ENCODE measurements at regions not wholly inside any gene's neighbourhood (a gene's known extent, or its start where the extent isn't known, plus 50 kb on each side); places are given as distances from the start of the nearest gene placed in this dataset.
A peak's percentile ranks its signal among the peaks of the same experiment; 100 is the strongest.
"Not testable (repeated sequence)": the region's sequence is repeated elsewhere in the genome, so short reads cannot be mapped to it uniquely, and the experiment has no call there.

- no peak for DNase-seq (ENCODE audit: low read depth)
Observed at GRCh38 chr15:95684126-95684525, 646.4 kb upstream of the NR2F2 start.

DNA sequence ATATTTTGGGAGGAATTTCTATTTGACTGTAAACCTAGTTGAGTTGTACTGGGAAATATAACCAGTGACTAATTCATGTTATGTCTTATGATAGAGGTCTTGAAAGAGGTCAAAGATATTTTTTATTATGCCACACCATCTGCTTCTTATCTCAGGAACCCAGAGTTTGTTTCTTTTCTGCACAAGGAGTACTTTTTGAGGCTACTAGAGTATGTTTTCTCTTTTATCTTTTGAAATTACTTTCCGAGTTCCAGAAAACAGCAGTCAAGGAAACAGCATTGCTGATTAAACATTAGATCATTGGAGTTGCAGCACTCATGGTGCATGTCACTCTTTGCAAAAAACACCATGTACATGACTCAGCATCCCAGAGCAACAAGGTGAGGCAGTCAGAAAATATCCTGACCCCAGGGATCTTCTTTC, 645.8 kb upstream of the NR2F2 start:
- DNase-seq (ENCODE audit: low read depth): peak; percentile 73

DNA sequence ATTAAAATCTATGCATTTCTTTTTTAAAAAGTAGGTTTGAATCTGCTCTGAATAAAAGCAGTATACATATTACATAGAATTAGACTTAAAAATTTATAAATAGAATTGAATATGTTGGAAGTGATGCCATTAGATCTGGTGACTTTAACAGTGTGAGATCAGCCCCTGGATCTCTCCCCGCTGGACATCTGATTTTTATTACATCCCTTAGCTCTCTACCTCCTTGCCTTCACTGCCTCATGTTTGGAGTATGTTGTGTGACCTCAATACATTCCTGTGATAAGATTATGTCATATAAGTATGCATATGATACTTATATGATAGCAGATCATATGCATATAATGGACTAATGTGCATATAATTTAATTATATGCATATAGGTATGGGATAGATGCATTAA, 643.4 kb upstream of the NR2F2 start:
- no peak for DNase-seq (ENCODE audit: low read depth)

- DNase-seq (ENCODE audit: low read depth): no peak
Observed at GRCh38 chr15:95687686-95688085, 642.8 kb upstream of the NR2F2 start.

DNA sequence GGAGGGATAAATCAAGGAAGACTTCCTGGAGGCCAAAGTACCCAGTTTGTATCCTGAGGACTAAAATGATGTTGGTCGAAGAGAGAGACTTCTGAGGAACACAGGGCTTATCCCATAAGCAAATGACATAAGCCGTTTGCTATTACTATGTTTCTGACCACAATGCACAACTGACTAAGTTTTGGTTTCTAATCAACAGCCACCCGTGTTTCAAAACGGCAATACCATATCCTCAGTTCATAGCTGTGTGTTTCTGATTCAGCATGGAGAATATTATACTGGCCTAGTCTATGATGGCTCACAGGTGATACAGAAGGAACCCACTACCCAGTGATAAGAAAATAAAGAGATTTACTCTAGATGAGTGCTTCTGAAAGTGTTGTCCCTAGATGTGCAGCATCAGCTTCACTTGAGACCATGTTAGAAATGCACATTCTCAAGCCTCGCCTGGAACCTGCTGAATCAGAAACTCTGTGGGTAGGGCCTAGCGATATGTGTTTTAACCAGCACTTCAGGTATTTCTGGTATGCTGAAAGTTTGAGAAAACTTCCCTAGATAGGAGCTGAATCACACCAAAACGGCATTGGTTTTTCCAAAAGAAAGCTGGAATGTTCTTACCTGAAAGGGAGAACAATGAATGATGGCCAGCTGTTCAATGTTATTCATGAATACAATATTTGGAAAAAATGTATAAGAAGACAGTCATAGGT, 639.7 kb upstream of the NR2F2 start:
- peak; percentile 53 for DNase-seq (ENCODE audit: low read depth)

- no peak for DNase-seq (ENCODE audit: low read depth)
Observed at GRCh38 chr15:95693917-95694316, 636.6 kb upstream of the NR2F2 start.

- no peak for DNase-seq (ENCODE audit: low read depth)
Observed at GRCh38 chr15:95698230-95698629, 632.3 kb upstream of the NR2F2 start.

DNA sequence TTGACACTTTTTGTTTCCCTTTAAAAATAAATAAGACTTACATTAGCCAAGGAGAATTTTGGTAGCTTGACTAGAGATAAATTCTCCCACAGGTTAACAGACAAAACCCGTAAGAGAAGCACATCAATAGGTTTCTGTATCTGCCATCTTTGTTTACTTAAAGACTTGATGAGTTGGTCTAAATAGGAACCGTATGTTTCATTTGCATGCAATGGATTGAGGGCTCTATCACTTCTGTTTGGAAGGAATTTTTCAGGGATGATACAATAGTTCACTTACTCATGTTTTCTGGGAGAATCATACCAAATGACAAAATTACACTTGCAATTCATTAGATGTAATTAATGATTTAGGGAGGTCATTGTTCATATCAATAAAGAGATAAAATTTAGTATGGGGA, 631.5 kb upstream of the NR2F2 start:
- DNase-seq (ENCODE audit: low read depth): no peak

DNA sequence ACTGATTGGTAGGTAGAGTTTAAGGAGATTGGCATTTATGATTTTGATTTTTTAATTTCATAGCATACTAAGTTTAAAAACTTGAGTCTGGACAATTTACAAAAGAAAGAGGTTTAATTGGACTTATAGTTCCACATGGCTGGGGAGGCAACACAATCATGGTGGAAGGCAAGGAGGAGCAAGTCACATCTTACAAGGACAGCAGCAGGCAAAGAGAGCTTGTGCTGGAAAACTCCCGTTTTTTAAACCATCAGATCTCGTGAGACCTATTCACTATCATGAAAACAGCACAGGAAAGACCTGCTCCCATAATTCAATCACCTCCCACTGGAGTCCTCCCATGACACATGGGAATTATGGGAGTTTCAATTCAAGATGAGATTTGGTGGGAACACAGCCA, 630.9 kb upstream of the NR2F2 start:
- no peak for DNase-seq (ENCODE audit: low read depth)

DNA sequence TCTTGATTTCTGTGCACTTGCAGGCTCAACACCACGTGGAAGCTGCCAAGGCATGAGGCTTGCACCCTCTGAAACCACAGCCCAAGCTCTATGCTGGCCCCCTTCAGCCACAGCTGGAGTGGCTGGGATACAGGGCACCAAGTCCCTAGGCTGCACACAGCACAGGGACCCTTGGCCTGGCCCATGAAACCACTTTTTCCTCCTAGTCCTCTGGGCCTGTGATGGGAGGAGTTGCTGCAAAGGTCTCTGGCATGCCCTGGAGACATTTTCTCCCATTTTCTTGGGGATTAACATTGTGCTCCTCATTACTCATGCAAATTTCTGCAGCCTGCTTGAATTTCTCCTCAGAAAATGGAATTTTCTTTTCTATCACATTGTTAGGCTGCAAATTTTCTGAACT, 629.8 kb upstream of the NR2F2 start:
- not testable (repeated sequence) for DNase-seq (ENCODE audit: low read depth)

GRCh38 chr15:95701410-95701809, 629.1 kb upstream of the NR2F2 start:
- DNase-seq (ENCODE audit: low read depth): no peak

DNA sequence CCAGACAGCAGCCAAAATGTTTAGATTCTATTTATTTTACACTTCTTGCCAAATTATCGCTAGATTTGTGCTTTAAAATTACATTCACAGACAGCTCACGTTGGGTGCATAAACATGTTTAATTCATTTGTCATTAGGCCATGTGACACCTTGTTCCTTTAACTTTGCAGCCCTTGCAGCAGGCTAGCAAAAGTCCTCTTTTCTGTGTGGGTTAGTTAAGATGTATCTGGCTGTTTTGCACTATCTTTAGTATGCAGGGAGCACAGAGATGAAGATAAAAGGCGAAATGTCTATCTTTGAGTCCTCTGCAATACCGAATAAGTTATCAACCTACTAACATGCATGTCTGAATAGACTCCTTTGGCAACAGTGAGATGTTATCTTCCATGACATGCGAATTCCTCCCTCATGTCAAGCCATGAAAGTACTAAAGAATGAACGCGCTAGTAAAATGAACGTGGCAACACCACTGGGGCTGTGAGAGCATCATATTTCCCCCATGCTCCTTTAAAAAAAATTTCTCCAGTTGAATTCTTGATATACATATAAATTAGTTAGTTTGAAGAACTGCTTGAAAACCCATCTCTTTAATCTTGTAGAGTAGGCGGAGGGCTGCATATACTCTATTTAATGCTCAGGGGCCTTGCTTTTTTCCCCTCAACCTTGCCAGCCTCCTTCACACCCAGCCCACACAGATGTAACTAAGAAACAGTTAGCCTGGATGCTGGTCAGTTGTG, 620.4 kb upstream of the NR2F2 start:
- DNase-seq (ENCODE audit: low read depth): no peak

DNA sequence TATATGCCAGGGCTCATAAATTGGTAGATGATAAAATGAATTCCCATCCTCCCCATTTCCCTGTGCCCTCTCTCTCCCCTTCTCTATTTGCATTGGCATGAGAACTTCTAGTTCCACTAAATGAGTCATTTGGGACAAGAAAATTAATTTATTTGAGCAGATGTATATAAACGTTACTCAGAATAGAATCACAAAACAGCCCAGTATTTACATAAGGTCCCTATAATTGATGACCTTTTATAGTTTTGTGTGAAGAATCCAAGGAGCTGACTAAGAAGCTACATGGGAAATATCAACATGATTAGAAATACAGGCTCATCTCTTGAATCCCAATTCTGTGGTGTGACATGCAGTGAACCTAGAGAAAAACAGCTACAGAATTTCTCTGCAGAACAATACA, 617.7 kb upstream of the NR2F2 start:
- no peak for DNase-seq (ENCODE audit: low read depth)

DNA sequence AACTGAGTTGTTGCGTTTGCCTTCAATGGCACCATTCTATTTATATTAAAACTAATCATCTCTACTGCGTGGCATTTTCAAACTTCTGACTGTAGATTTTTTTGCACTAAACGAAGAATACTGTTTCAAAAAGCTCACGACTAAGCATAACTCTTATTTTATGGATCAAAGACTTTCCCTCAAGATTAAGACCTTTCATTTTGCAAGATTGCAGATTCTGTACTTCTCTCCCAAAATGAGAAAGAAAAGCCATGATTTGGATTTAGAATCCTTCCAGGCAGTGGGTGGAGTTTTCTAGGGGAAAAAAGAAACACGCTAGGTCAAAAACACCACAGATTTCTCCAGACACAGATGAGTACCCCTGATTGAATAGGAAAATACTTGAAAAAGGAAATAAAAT, 617.2 kb upstream of the NR2F2 start:
- no peak for DNase-seq (ENCODE audit: low read depth)

DNA sequence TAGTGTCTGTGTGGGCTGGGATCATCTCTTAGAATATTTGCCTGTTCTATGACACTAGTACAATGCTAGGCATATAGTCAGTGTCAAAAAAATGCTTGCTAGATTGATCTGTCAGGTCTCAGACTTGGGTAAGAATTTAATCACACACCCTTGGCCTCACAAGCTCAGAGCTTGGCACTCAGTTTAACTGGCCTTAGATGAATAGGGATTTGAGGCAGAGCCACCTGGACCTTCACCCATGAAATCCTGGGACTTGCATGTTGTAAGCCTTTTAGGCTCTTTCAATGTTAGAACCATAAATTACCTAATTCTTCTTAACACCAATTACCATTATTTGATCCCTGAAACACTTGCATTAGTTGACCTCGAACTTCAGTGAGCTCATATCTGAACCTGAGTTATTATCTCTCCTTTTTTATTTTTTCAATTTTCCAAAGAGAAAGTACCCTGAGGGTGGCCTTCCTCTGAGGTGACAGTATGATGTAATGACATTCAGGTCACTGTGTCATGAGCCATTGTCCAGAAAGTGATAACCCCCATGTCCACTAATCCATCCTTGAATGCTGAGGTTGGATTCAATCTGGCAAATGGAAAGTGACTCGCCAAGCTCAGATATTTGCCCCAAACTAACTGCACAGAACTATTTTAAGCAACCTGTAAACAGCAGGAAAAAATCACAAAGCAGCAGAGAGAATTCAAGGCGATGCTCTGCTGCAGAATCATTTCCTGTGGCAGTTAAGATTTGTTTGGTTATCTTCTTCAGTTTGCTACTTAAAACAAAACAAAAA, 615.2 kb upstream of the NR2F2 start:
- no peak for DNase-seq (ENCODE audit: low read depth)

DNA sequence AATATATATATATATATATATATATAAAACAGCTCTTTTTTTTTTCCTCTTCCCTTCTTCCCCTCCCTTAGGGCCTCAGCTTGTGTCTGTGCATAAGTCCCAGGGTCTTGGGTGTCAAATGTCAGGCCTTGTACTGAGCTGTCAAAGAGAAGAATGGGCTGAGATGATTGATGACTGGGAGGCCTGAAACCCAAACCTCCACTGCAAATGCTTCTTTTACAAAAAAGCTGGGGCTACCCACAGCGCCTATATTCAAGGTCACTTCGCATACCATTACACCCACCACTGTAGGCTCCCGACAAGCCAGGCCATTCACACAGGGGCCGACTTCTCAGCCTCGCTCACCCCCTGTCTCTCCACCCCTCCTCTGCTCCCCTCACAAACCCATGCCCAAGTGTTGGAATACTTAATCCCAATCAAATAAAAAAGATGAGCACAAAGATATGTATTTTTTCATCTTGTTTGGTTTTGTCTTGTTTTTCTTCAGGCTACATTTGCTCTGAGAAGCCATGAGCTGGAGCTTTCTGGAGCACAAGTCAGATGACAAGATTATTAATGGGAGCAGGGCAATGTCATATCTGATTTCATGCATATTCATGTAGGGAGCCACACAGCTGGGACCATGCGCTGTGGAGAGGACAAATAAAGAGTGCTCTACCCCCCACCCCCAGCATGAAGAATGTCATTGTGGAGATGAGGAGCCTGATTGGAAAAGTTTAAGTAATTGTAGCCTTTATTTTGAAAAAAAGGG, 614.4 kb upstream of the NR2F2 start:
- peak; percentile 15 for DNase-seq (ENCODE audit: low read depth)

GRCh38 chr15:95716708-95717107, 613.8 kb upstream of the NR2F2 start:
- no peak for DNase-seq (ENCODE audit: low read depth)

DNA sequence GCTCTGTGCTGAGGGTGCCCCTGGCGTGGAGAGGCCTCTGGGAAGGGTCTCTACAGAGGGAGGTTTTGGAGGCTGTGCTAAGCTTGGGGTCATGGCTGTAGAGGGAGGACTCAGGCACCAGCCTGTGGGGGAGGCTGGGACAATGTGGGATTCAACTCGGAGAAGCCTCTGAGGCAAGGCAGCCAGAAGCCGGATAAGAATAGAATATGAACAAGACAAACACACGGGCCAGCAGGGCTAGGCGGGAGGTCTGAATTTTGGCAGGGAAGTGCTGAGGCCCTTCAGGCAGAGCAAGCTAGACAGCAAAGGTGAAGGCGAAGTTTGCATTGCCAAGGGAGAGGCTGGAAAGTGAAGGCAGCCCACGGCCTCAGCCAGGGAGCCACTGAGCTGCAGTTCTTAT, 612.1 kb upstream of the NR2F2 start:
- peak; percentile 30 for DNase-seq (ENCODE audit: low read depth)

DNA sequence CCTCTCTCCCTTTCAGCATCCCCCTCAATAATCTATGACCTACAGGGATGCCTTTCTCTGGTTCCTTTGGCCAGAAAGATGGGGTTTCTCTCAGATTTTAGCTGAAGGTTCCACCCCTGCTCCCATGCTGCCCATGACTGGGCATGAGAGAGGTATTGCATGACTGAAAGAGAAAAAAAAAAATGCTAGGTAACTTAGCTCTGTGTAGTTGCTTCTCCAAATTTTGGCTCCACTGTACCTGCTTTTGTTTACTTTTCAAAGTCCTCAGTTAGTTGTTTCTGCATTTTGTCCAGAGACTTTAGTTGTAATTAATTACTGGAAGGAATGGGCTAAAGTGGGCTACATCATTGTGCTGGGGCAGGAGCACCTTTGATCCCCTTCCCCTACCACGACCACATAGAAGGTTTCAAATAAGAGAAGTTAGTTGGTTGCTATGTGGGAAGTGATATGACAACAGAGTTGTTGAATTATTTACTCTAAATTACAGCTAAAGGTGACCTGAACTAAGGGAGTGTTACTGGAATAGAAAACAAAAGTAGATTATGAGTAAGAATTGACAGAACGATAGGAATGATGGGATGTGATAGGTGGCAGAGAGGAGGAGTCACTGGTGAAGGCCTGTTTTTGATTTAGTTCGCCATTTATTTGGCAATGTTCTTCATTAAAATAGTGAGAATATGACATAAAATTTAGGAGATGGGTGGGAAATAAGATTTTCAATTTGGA, 605.4 kb upstream of the NR2F2 start:
- DNase-seq (ENCODE audit: low read depth): no peak

DNA sequence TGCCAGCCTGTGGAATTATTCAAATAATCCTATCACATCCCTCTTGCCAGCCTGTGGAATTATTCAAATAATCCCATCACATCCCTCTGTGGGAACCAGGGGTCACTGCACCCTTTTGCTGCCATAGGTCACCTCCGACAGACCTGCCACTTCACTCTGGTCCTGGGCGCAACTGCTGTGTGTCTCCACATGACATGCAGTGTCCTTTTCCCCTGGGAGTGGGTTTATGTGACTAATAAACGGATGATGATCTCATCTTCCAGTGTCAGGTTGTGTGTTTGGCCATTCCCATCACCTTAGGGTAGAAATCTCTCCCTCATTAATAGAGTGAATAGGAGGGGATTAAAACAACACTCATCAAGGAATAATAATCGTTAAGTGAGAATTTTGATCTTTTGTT, 603.6 kb upstream of the NR2F2 start:
- DNase-seq (ENCODE audit: low read depth): no peak

- DNase-seq (ENCODE audit: low read depth): no peak
Observed at GRCh38 chr15:95733931-95734330, 596.6 kb upstream of the NR2F2 start.

Data from M059J (cell line).